ENCODE measurements at regions not wholly inside any gene's neighbourhood (a gene's known extent, or its start where the extent isn't known, plus 50 kb on each side); places are given as distances from the start of the nearest gene placed in this dataset.

GRCh38 chr4:92050875-92051274 is 252.9 kb upstream of the GRID2 start:
- Histone ChIP-seq H3K9ac (ENCODE audit: low read depth, low read length) (no peak overlapping the region), H3K4me1 (ENCODE audit: control insufficient read depth, insufficient read depth, low read length) (no peaks in the 10 kb centered on the region), H3K27ac (ENCODE audit: low read depth, low read length) (no peak overlapping the region), H3K4me3 (ENCODE audit: low read depth, low read length) (no peak overlapping the region), H3K9me3 (ENCODE audit: control insufficient read depth, insufficient read depth, low read length) (no peaks in the 10 kb centered on the region), H3K36me3 (ENCODE audit: control insufficient read depth, insufficient read depth, low read length) (no peaks in the 10 kb centered on the region), H3K27me3 (ENCODE audit: control insufficient read depth, insufficient read depth, low read length) (no peaks in the 10 kb centered on the region)

GRCh38 chr4:92059615-92060014 is 244.2 kb upstream of the GRID2 start:
- Histone ChIP-seq H3K4me1 (ENCODE audit: control insufficient read depth, insufficient read depth, low read length) (no peaks in the 10 kb centered on the region), H3K36me3 (ENCODE audit: control insufficient read depth, insufficient read depth, low read length) (no peaks in the 10 kb centered on the region), H3K9me3 (ENCODE audit: control insufficient read depth, insufficient read depth, low read length) (no peaks in the 10 kb centered on the region), H3K9ac (ENCODE audit: low read depth, low read length) (no peak overlapping the region), H3K27me3 (ENCODE audit: control insufficient read depth, insufficient read depth, low read length) (no peaks in the 10 kb centered on the region), H3K4me3 (ENCODE audit: low read depth, low read length) (no peak overlapping the region), H3K27ac (ENCODE audit: low read depth, low read length) (no peak overlapping the region)

- Histone ChIP-seq H3K4me3 (ENCODE audit: low read depth, low read length) (no peak overlapping the region), H3K9me3 (ENCODE audit: control insufficient read depth, insufficient read depth, low read length) (no peaks in the 10 kb centered on the region), H3K27me3 (ENCODE audit: control insufficient read depth, insufficient read depth, low read length) (no peaks in the 10 kb centered on the region), H3K27ac (ENCODE audit: low read depth, low read length) (no peak overlapping the region), H3K9ac (ENCODE audit: low read depth, low read length) (no peak overlapping the region), H3K36me3 (ENCODE audit: control insufficient read depth, insufficient read depth, low read length) (no peaks in the 10 kb centered on the region), H3K4me1 (ENCODE audit: control insufficient read depth, insufficient read depth, low read length) (no peaks in the 10 kb centered on the region)
Measured at GRCh38 chr4:92060333-92060732, 243.4 kb upstream of the GRID2 start.

DNA sequence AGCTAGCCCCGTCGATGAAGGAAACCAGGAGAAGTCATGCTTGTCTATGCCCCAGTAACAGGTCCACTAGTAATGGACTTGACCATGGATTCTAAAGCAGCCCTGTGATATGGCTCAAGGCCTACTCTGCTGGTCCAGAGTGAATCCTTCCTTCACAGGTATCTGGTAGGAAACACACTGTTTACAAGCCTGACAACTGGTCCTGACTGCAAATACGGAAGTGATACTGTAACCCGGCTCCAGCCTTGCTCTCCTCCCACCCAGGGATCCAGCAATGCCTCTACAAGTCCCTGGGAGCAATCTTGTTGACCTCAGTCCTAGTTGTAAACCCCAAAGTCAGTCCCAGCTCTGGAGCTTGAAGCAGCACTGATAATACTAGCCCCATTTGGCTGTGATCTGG is 239.2 kb upstream of the GRID2 start:
- Histone ChIP-seq H3K36me3 (ENCODE audit: control insufficient read depth, insufficient read depth, low read length) (no peaks in the 10 kb centered on the region), H3K4me3 (ENCODE audit: low read depth, low read length) (no peak overlapping the region), H3K4me1 (ENCODE audit: control insufficient read depth, insufficient read depth, low read length) (no peaks in the 10 kb centered on the region)

DNA sequence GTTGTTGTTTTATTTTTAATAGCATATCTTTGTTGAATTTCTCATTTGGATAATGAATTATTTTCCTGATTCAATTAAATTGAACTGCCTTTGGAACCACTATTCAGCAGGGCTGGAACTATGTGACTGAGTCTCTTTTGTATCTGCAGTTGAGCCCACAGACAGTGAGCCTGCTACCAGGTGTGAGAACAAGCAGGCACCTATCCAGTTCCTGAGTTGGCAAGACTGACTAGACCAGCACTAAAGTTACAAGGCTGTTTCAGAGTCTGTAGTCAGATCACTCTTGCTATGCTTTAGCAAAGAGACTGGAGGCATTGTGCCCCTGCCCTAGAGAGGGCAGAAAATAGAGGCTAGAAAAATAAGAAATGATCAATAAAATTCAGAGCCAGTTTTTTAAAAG is 237.3 kb upstream of the GRID2 start:
- Histone ChIP-seq H3K36me3 (ENCODE audit: control insufficient read depth, insufficient read depth, low read length) (no peaks in the 10 kb centered on the region), H3K27ac (ENCODE audit: low read depth, low read length) (no peak overlapping the region), H3K9me3 (ENCODE audit: control insufficient read depth, insufficient read depth, low read length) (peaks cover 21% of the 10 kb centered on the region), H3K9ac (ENCODE audit: low read depth, low read length) (no peak overlapping the region), H3K4me3 (ENCODE audit: low read depth, low read length) (no peak overlapping the region), H3K27me3 (ENCODE audit: control insufficient read depth, insufficient read depth, low read length) (no peaks in the 10 kb centered on the region), H3K4me1 (ENCODE audit: control insufficient read depth, insufficient read depth, low read length) (no peaks in the 10 kb centered on the region)

More for the DNA sequence above, 239.2 kb upstream of the GRID2 start:
- Histone ChIP-seq H3K9me3 (ENCODE audit: control insufficient read depth, insufficient read depth, low read length) (peaks cover 2% of the 10 kb centered on the region; the same call in 1 of the 2 replicates), H3K27me3 (ENCODE audit: control insufficient read depth, insufficient read depth, low read length) (no peaks in the 10 kb centered on the region), H3K9ac (ENCODE audit: low read depth, low read length) (no peak overlapping the region), H3K27ac (ENCODE audit: low read depth, low read length) (no peak overlapping the region)

GRCh38 chr4:92071587-92071986 is 232.2 kb upstream of the GRID2 start:
- Histone ChIP-seq H3K4me3 (ENCODE audit: low read depth, low read length) (no peak overlapping the region), H3K9me3 (ENCODE audit: control insufficient read depth, insufficient read depth, low read length) (peaks cover 29% of the 10 kb centered on the region), H3K36me3 (ENCODE audit: control insufficient read depth, insufficient read depth, low read length) (no peaks in the 10 kb centered on the region), H3K27me3 (ENCODE audit: control insufficient read depth, insufficient read depth, low read length) (no peaks in the 10 kb centered on the region), H3K9ac (ENCODE audit: low read depth, low read length) (no peak overlapping the region), H3K4me1 (ENCODE audit: control insufficient read depth, insufficient read depth, low read length) (no peaks in the 10 kb centered on the region), H3K27ac (ENCODE audit: low read depth, low read length) (no peak overlapping the region)

DNA sequence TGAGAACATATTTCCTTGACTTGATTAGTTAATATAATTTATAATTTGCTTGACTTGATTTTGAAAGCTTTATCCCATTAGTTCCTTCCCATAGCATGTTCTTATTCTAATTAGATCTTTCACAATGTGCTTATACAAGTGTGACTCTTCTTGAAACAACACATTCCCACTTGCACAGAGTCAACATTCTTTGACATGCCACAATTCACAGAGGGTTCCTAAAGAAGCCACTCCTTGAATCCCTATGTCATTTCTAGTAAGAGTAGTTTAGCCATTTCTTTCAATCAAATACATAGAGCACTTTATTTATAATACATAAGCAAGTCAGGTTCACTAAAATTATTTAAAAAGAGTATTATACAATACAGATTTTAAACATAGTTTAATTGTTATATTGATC is 228.9 kb upstream of the GRID2 start:
- H3K36me3 ChIP-seq (ENCODE audit: control insufficient read depth, insufficient read depth, low read length): no peaks in the 10 kb centered on the region
- no peaks in the 10 kb centered on the region for H3K27me3 ChIP-seq (ENCODE audit: control insufficient read depth, insufficient read depth, low read length)
- H3K4me3 ChIP-seq (ENCODE audit: low read depth, low read length): no peak overlapping the region
- H3K27ac ChIP-seq (ENCODE audit: low read depth, low read length): no peak overlapping the region
- H3K9me3 ChIP-seq (ENCODE audit: control insufficient read depth, insufficient read depth, low read length): peaks cover 30% of the 10 kb centered on the region
- H3K9ac ChIP-seq (ENCODE audit: low read depth, low read length): no peak overlapping the region
- no peaks in the 10 kb centered on the region; the same call in 1 of the 2 replicates for H3K4me1 ChIP-seq (ENCODE audit: control insufficient read depth, insufficient read depth, low read length)

GRCh38 chr4:92090887-92091286 is 212.9 kb upstream of the GRID2 start:
- Histone ChIP-seq H3K27me3 (ENCODE audit: control insufficient read depth, insufficient read depth, low read length) (no peaks in the 10 kb centered on the region), H3K9me3 (ENCODE audit: control insufficient read depth, insufficient read depth, low read length) (no peaks in the 10 kb centered on the region; the same call in 1 of the 2 replicates), H3K4me1 (ENCODE audit: control insufficient read depth, insufficient read depth, low read length) (peaks cover 16% of the 10 kb centered on the region), H3K27ac (ENCODE audit: low read depth, low read length) (no peak overlapping the region), H3K9ac (ENCODE audit: low read depth, low read length) (no peak overlapping the region), H3K36me3 (ENCODE audit: control insufficient read depth, insufficient read depth, low read length) (no peaks in the 10 kb centered on the region), H3K4me3 (ENCODE audit: low read depth, low read length) (no peak overlapping the region)

DNA sequence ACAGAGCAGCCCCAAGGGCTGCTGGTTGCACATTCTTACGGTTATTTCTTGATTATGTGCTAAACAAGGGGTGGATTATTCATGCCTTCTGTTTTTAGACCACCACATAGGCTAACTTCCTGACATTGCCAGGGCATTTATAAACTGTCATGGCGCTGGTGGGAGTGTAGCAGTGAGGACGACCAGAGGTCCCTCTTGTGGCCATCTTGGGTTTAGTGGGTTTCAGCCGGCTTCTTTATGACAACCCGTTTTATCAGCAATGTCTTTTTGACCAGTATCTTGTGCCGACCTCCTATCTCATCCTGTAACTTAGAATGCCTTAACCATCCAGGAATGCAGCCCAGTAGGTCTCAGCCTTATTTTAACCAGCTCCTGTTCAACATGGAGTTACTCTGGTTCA is 212.4 kb upstream of the GRID2 start:
- Histone ChIP-seq H3K27ac (ENCODE audit: low read depth, low read length) (no peak overlapping the region), H3K4me3 (ENCODE audit: low read depth, low read length) (no peak overlapping the region), H3K9ac (ENCODE audit: low read depth, low read length) (no peak overlapping the region), H3K4me1 (ENCODE audit: control insufficient read depth, insufficient read depth, low read length) (peaks cover 16% of the 10 kb centered on the region), H3K36me3 (ENCODE audit: control insufficient read depth, insufficient read depth, low read length) (no peaks in the 10 kb centered on the region), H3K9me3 (ENCODE audit: control insufficient read depth, insufficient read depth, low read length) (no peaks in the 10 kb centered on the region; the same call in 1 of the 2 replicates), H3K27me3 (ENCODE audit: control insufficient read depth, insufficient read depth, low read length) (no peaks in the 10 kb centered on the region)

- no peak overlapping the region for H3K9ac ChIP-seq (ENCODE audit: low read depth, low read length)
- no peaks in the 10 kb centered on the region for H3K36me3 ChIP-seq (ENCODE audit: control insufficient read depth, insufficient read depth, low read length)
- 0 out of 2 replicates have a peak, but pooled peaks cover 3% of the 10 kb centered on the region for H3K4me1 ChIP-seq (ENCODE audit: control insufficient read depth, insufficient read depth, low read length)
- H3K27me3 ChIP-seq (ENCODE audit: control insufficient read depth, insufficient read depth, low read length): no peaks in the 10 kb centered on the region
- no peak overlapping the region for H3K4me3 ChIP-seq (ENCODE audit: low read depth, low read length)
- no peaks in the 10 kb centered on the region for H3K9me3 ChIP-seq (ENCODE audit: control insufficient read depth, insufficient read depth, low read length)
- no peak overlapping the region for H3K27ac ChIP-seq (ENCODE audit: low read depth, low read length)
Measured at GRCh38 chr4:92099861-92100260, 203.9 kb upstream of the GRID2 start.

DNA sequence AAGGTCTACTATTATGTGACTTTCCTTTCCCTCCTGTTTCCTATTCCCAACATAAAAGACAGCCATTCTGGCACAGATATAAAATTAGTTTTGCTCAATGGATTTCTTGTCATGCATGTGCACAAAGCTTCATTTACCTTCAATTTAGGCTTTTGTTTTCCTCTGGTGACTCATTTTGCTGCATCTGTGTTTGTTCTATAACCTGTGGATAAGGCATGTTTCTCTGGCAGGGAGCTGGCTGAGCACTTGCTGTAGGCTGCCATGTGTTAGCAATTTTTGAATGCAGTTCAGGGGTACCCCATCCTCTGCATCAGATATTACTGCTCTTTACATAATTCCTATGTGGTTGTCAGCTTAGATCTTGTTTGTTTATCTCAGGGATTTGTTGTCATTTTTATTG is 202.8 kb upstream of the GRID2 start:
- H3K9me3 ChIP-seq (ENCODE audit: control insufficient read depth, insufficient read depth, low read length): no peaks in the 10 kb centered on the region
- no peak overlapping the region for H3K4me3 ChIP-seq (ENCODE audit: low read depth, low read length)
- 0 out of 2 replicates have a peak, but pooled peaks cover 3% of the 10 kb centered on the region for H3K4me1 ChIP-seq (ENCODE audit: control insufficient read depth, insufficient read depth, low read length)
- no peaks in the 10 kb centered on the region for H3K27me3 ChIP-seq (ENCODE audit: control insufficient read depth, insufficient read depth, low read length)
- no peak overlapping the region for H3K27ac ChIP-seq (ENCODE audit: low read depth, low read length)
- H3K9ac ChIP-seq (ENCODE audit: low read depth, low read length): no peak overlapping the region
- H3K36me3 ChIP-seq (ENCODE audit: control insufficient read depth, insufficient read depth, low read length): no peaks in the 10 kb centered on the region

DNA sequence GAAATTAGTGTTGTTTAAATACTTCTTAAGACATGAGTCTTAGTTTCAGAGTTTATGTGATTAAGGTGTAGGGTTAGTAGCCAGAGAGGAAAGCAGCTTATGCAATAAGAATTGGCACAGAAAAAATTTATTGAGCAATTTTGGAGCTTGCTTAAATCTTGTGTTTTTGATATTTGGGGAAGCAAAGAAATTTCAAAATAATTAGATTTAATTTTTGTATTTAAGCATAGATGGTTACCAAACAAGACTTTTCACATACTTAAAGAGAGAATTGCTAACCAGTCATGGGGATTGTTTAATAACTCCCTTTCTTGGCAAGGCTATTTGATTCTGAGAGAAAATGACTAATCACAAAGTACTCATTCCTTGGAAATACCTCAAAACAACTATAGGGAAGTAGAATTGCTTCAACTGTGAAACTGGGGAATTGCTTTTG is 202.0 kb upstream of the GRID2 start:
- H3K36me3 ChIP-seq (ENCODE audit: control insufficient read depth, insufficient read depth, low read length): no peaks in the 10 kb centered on the region
- H3K27ac ChIP-seq (ENCODE audit: low read depth, low read length): no peak overlapping the region
- H3K27me3 ChIP-seq (ENCODE audit: control insufficient read depth, insufficient read depth, low read length): no peaks in the 10 kb centered on the region
- no peak overlapping the region for H3K9ac ChIP-seq (ENCODE audit: low read depth, low read length)
- no peak overlapping the region for H3K4me3 ChIP-seq (ENCODE audit: low read depth, low read length)
- no peaks in the 10 kb centered on the region for H3K9me3 ChIP-seq (ENCODE audit: control insufficient read depth, insufficient read depth, low read length)
- H3K4me1 ChIP-seq (ENCODE audit: control insufficient read depth, insufficient read depth, low read length): 0 out of 2 replicates have a peak, but pooled peaks cover 3% of the 10 kb centered on the region

All from HUES48 (cell line).